K562 (cell line): ENCODE measurements at regions not wholly inside any gene's neighbourhood (a gene's known extent, or its start where the extent isn't known, plus 50 kb on each side); places are given as distances from the start of the nearest gene placed in this dataset.

Experiments
- ATAC-seq: fragments of 200-7000 bp; cut with Tn5 transposase; 3 replicates; pipeline ENCODE4 v1.9.1; 2020; ENCODE audit warnings: moderate library complexity
- BruUV-seq: library from RNA; stranded (reverse); fragments of 400-500 nt; replicated peaks from 2 replicates; lab custom pipeline; 2021; lab: Mats Ljungman, UMichigan
- CTCF ChIA-PET: fragments of 300-600 bp; formaldehyde crosslinking; extraction: SDS; loops from one replicate; lab custom pipeline; 2021; ENCODE audit warnings: low intra/inter-chr PET ratio; lab: Yijun Ruan, JAX
- POLR2A ChIA-PET: fragments of 300-600, 350-650 bp; sonication (Branson Sonifier 250); formaldehyde crosslinking; extraction: SDS; loops from one replicate; lab custom pipeline; 2021; ENCODE audit warnings: antibody characterized with exemption, inconsistent platforms; lab: Yijun Ruan, JAX
- DNase-seq, 4 experiments: peaks; one replicate each; pipeline versions ENCODE4 v3.0.0 to v3.0.0-alpha.2; 2011 to 2018; ENCODE audit warnings: low spot score in 3 of 4, mixed read lengths in 3 of 4; ENCODE audit errors: extremely low read depth in 1 of 4
- FAIRE-seq: peaks from 2 replicates; lab custom pipeline; 2011; peaks lifted over from hg19 to GRCh38; lab: Jason Lieb, UNC
- H2AFZ ChIP-seq: 2 replicates; pipeline ENCODE4 v1.6.0; 2011; ENCODE audit warnings: low read depth, low read length, control low read depth, inconsistent platforms
- H3K27ac ChIP-seq: fragments of 200-600 bp; 3 replicates; pipeline ENCODE4 v1.8.0; 2011; ENCODE audit warnings: low read depth, mild to moderate bottlenecking, control low read depth, inconsistent platforms, low read length, moderate library complexity, mixed read lengths; ENCODE audit errors: extremely low read depth
- H3K27me3 ChIP-seq, 2 experiments: fragments of 300-600 bp in 1 of 2; 2 replicates in 1 of 2; 3 replicates in 1 of 2; pipeline versions ENCODE4 v1.6.0 to v1.8.0; 2011; ENCODE audit warnings: inconsistent platforms in 2 of 2, low read length in 2 of 2, mild to moderate bottlenecking in 1 of 2, mixed read lengths in 1 of 2, moderate library complexity in 1 of 2; ENCODE audit not compliant: control insufficient read depth in 2 of 2, insufficient read depth in 2 of 2
- H3K36me3 ChIP-seq: fragments of 300-600 bp; 3 replicates; pipeline ENCODE4 v1.8.0; 2011; ENCODE audit warnings: mild to moderate bottlenecking, low read length, inconsistent platforms; ENCODE audit not compliant: control insufficient read depth, insufficient read depth
- H3K4me1 ChIP-seq, 2 experiments: fragments of 200-600 bp in 1 of 2; replicated peaks in 1 of 2; 2 replicates in 1 of 2; 3 replicates in 1 of 2; pipeline versions ENCODE4 v1.5.1 to v1.8.0; 2011; ENCODE audit warnings: inconsistent platforms in 2 of 2, low read length in 2 of 2, mild to moderate bottlenecking in 1 of 2, mixed read lengths in 1 of 2, moderate library complexity in 1 of 2; ENCODE audit not compliant: control insufficient read depth in 2 of 2, insufficient read depth in 2 of 2
- H3K4me2 ChIP-seq: 2 replicates; pipeline ENCODE4 v1.6.1; 2011; ENCODE audit warnings: low read length, control low read depth, inconsistent platforms, mixed read lengths; ENCODE audit not compliant: insufficient read depth
- H3K4me3 ChIP-seq: fragments of 200-600 bp; sonication (generic), shearing (Covaris generic); 2 replicates; pipeline ENCODE4 v1.5.1; 2016; ENCODE audit warnings: control low read depth, inconsistent platforms
- H3K79me2 ChIP-seq: fragments of 200-600 bp; 3 replicates; pipeline ENCODE4 v1.8.0; 2011; ENCODE audit warnings: low read length, inconsistent platforms; ENCODE audit not compliant: control insufficient read depth, insufficient read depth
- H3K9ac ChIP-seq, 2 experiments: 2 replicates each; pipeline versions ENCODE4 v1.6.0 to v1.6.1; 2011; ENCODE audit warnings: low read depth in 2 of 2, low read length in 2 of 2, control low read depth in 1 of 2, inconsistent platforms in 1 of 2, mild to moderate bottlenecking in 1 of 2, mixed read lengths in 1 of 2; ENCODE audit not compliant: insufficient read depth in 1 of 2
- H3K9me1 ChIP-seq: one replicate; pipeline ENCODE4 v1.6.0; 2011; ENCODE audit warnings: inconsistent platforms, mild to moderate bottlenecking, low read length, moderate library complexity; ENCODE audit not compliant: control insufficient read depth, insufficient read depth
- H3K9me3 ChIP-seq: replicated peaks from 2 replicates; pipeline ENCODE4 v1.5.1; 2011; ENCODE audit warnings: low read depth, low read length, inconsistent platforms; ENCODE audit not compliant: control insufficient read depth, insufficient read depth
- H4K20me1 ChIP-seq: replicated peaks from 2 replicates; pipeline ENCODE4 v1.6.1; 2011; ENCODE audit warnings: low read length, inconsistent platforms, mixed read lengths; ENCODE audit not compliant: control insufficient read depth, insufficient read depth
- FIP1L1 ChIP-seq: fragments of 200-400 bp; formaldehyde crosslinking; IDR thresholded peaks from 2 replicates; pipeline ENCODE4 v1.6.1; 2018; ENCODE audit warnings: mild to moderate bottlenecking, low read depth, low read length; ENCODE audit not compliant: poor library complexity, severe bottlenecking
- HDAC2 ChIP-seq: fragments of 450-650 bp; IDR thresholded peaks from 2 replicates; pipeline ENCODE4 v1.6.1; 2016; ENCODE audit warnings: mild to moderate bottlenecking
- HDAC3 ChIP-seq: fragments of 450-650 bp; IDR thresholded peaks from 2 replicates; pipeline ENCODE4 v1.6.1; 2018; ENCODE audit warnings: borderline replicate concordance, mild to moderate bottlenecking, moderate library complexity; ENCODE audit not compliant: partially characterized antibody
- PRPF4 ChIP-seq: fragments of 200-400 bp; formaldehyde crosslinking; IDR thresholded peaks from one replicate; pipeline ENCODE4 v1.6.1; 2017; ENCODE audit warnings: low read length, low read depth, mild to moderate bottlenecking; ENCODE audit not compliant: insufficient read depth, poor library complexity, severe bottlenecking
- PTBP1 ChIP-seq: fragments of 200-400 bp; formaldehyde crosslinking; IDR thresholded peaks from 2 replicates; pipeline ENCODE4 v1.6.1; 2017; ENCODE audit warnings: low read depth, low read length
- SMARCC2 ChIP-seq: fragments of 450-650 bp; IDR thresholded peaks from 2 replicates; pipeline ENCODE4 v1.6.1; 2017; ENCODE audit warnings: antibody characterized with exemption, moderate library complexity, mild to moderate bottlenecking, low read depth
- U2AF1 ChIP-seq: fragments of 200-400 bp; formaldehyde crosslinking; optimal IDR thresholded peaks from 2 replicates; pipeline ENCODE3; 2017; ENCODE audit warnings: mild to moderate bottlenecking, low read depth, low read length, moderate library complexity
- ZKSCAN1 ChIP-seq: fragments of 150-350 bp; IDR thresholded peaks from 2 replicates; pipeline ENCODE4 v1.6.1; 2016; ENCODE audit warnings: low read depth, low read length
- ZNF175 ChIP-seq: fragments of 200-800 bp; sonication (Bioruptor generic); IDR thresholded peaks from 2 replicates; pipeline ENCODE4 v1.6.1; 2016; ENCODE audit warnings: low read depth, mild to moderate bottlenecking, missing genetic modification characterization, missing compliant biosample characterization
- ZNF23 ChIP-seq: fragments of 250-450 bp; sonication (Bioruptor Pico); IDR thresholded peaks from 2 replicates; pipeline ENCODE4 v1.4.0; 2020; ENCODE audit warnings: mild to moderate bottlenecking
- ZNF583 ChIP-seq: fragments of 250-450 bp; sonication (Bioruptor Pico); IDR thresholded peaks from 2 replicates; pipeline ENCODE4 v1.4.0; 2020
- WGBS: fragments of 100-300 bp; shearing (Covaris generic); methylation state at CpG from one replicate; pipeline ENCODE4 v1.1.6; 2016; ENCODE audit warnings: low coverage, mixed read lengths; ENCODE audit not compliant: insufficient coverage; ENCODE audit errors: missing lambda C conversion rate; 5-methylcytosine and 5-hydroxymethylcytosine counted together
- in situ Hi-C: fragments of 300-500 bp; cut with MboI; formaldehyde crosslinking; loops from 4 replicates; pipeline ENCODE4 v1.15.0; 2018; ENCODE audit warnings: inconsistent platforms, mixed read lengths
- intact Hi-C: fragments of 100-400 bp; cut with micrococcal nuclease; formaldehyde crosslinking; loops from 2 replicates; pipeline ENCODE4 v1.14.2; 2022
- TF ChIP-seq, protein P1 (sequence below): fragments of 450-650 bp; IDR thresholded peaks from 2 replicates; pipeline ENCODE4 v1.6.1; 2017; ENCODE audit warnings: mild to moderate bottlenecking, moderate library complexity

DNA sequence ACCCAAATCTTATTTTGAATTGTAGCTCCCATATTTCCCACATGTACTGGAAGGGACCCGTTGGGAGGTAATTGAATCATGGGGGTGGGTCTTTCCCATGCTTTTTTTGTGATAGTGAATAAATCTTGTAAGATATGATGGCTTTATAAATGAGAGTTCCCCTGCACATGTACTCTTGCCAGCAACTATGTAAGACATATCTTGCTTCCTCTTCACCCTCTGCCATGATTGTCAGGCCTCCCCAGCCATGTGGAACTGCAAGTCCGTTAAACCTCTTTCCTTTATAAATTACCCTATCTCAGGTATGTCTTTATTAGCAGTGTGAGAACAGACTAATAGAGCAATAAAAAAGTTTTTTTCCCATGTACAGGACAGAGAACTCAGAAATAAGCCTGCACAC lies 468.4 kb upstream of the SPHKAP start:
- in situ Hi-C loops, result no loop called here
- TF ChIP-seq HDAC3 (no peak), ZNF175 (no peak), SMARCC2 (no peak), FIP1L1 (no peak), PTBP1 (no peak), HDAC2 (no peak), ZNF583 (CRISPR knock-in tag) (no peak), U2AF1 (no peak), ZNF23 (CRISPR knock-in tag) (no peak), PRPF4 (no peak), ZKSCAN1 (no peak)
- TF ChIP-seq, protein P1, sequence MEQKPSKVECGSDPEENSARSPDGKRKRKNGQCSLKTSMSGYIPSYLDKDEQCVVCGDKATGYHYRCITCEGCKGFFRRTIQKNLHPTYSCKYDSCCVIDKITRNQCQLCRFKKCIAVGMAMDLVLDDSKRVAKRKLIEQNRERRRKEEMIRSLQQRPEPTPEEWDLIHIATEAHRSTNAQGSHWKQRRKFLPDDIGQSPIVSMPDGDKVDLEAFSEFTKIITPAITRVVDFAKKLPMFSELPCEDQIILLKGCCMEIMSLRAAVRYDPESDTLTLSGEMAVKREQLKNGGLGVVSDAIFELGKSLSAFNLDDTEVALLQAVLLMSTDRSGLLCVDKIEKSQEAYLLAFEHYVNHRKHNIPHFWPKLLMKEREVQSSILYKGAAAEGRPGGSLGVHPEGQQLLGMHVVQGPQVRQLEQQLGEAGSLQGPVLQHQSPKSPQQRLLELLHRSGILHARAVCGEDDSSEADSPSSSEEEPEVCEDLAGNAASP, result no peak
- no peaks in the 10 kb centered on the region for H3K79me2 ChIP-seq
- ATAC-seq, result no peak
- no peaks in the 10 kb centered on the region for H4K20me1 ChIP-seq
- DNase-seq, result no peak
- POLR2A ChIA-PET, result no interaction called here
- H3K4me2 ChIP-seq, result no peak overlapping the region
- H3K36me3 ChIP-seq, result no peaks in the 10 kb centered on the region
- intact Hi-C loops, result no loop called here
- no peaks in the 10 kb centered on the region for H3K9me3 ChIP-seq
- H3K27me3 ChIP-seq, result no peaks in the 10 kb centered on the region
- CTCF ChIA-PET, result no interaction called here
- no peaks in the 10 kb centered on the region for H3K9me1 ChIP-seq
- no peak overlapping the region for H3K27ac ChIP-seq
- H3K4me3 ChIP-seq, result no peak overlapping the region
- 0% methylated on average over 2 of the region's 2 CpGs for WGBS
- no peak overlapping the region for H2AFZ ChIP-seq
- H3K9ac ChIP-seq, result no peak overlapping the region
- BruUV-seq, result no TSS peak
- H3K4me1 ChIP-seq, result no peaks in the 10 kb centered on the region
- no peak for FAIRE-seq
